GM19239 (cell line): ENCODE measurements at regions not wholly inside any gene's neighbourhood (a gene's known extent, or its start where the extent isn't known, plus 50 kb on each side); places are given as distances from the start of the nearest gene placed in this dataset.
A peak's percentile ranks its signal among the peaks of the same experiment; 100 is the strongest.
"Not testable (repeated sequence)": the region's sequence is repeated elsewhere in the genome, so short reads cannot be mapped to it uniquely, and the experiment has no call there.

Experiments used
- DNase-seq: peaks from one replicate; pipeline ENCODE4 v3.0.0; 2011; ENCODE audit warnings: low spot score; ENCODE audit not compliant: insufficient read length
- FAIRE-seq: peaks from 2 replicates; lab custom pipeline; 2011; peaks lifted over from hg19 to GRCh38; lab: Jason Lieb, UNC

DNA sequence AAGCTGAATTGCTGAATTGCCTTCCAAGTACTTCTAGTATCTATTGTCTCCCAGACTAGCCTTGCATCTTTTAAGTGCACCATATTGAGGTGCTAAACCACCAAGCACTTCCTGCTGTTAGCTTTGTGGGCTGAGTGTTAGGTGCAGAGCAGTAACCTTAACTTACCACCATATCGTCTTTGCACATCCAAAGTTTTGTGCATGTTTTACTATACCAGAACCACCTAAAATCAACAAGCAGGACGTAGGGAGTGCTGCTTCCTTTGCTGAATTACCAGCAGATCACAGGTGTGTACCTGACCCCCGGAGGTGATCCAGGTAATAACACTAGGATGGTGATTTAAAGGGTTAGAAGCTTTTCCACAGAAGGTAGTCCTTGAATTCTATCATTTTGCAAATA lies 359.9 kb upstream of the HNRNPA3 start:
- no peak for DNase-seq
- no peak for FAIRE-seq

DNA sequence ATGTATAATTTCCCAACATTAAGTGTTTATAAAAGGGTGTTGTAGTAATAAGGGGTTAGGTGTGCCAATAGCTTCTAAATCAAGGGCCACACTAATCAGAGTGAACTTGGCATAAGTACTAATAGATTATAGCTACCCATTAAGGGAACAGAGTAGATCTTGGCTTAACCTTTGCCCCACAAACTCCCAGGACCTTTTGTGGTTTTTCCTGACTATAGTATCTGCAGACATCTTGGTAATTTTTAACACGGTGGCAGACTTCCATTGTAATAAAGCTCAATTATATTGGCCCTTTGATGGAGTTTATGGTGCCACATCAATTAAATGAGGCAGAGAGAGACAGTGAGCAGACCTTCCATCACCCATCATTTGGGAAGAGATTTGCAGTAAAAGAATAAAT lies 358.5 kb upstream of the HNRNPA3 start:
- DNase-seq (no peak), FAIRE-seq (no peak)

DNA sequence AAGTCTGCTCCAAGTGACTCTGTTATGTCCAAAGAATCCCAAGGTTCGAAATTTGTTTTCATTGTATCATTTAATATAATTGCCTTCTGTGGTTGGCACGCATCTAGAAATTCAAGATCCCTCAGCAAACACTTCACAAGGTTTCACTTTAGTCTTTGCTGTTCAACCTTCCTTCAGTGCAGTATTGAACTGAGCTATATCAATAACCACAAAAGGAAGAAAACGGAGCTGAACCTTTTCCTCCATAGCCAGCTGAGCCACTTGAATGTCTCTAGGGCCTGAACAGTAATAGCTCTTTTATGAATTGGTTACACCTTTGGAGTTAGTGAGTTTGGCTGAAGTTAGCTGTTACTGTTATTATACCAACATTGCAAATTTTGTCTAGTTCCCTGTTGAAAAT lies 357.7 kb upstream of the HNRNPA3 start:
- DNase-seq, result no peak
- FAIRE-seq, result no peak

DNA sequence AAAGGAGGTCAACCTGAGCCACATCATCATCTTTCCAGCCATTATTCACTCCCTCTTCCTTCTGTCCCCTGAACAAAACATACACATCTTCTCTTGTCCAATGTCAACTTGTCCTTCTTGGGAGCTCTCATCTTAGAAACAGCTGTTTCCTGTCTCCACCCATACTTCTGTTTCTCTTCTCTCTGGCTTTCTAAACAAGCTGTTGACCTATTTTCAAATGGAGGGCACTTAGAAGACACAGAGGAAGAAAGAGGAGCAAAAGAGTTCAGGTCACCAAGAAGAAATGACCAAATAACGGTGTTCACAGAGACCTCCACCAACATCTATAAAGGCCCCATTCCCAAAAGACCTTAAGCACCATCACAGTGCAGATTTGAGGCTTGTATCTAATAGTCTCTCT lies 355.9 kb upstream of the HNRNPA3 start:
- DNase-seq (no peak), FAIRE-seq (no peak)

GRCh38 chr2:176865336-176865735 lies 347.3 kb upstream of the HNRNPA3 start:
- DNase-seq (no peak), FAIRE-seq (no peak)

DNA sequence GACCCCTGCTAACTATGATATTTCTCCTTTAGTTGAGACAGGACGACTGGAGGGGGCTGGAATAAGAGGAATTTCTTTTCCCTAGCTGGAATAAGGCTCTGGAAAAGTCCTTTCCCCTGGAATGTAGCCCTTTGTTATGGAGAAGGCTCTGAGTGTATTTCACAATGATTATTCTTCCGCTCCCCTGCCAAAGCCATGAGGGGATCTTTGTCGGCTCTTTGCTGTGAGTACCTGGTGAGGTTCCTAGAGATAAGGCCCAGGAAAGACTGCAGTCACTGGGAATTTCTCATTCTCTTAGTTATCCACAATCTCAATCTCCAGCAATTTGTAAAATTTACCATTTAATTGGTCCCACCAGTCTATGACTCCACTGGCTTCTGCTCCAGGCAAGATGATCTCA lies 340.2 kb upstream of the HNRNPA3 start:
- no peak for FAIRE-seq

GRCh38 chr2:176873403-176873802 lies 339.2 kb upstream of the HNRNPA3 start:
- DNase-seq, result no peak
- no peak for FAIRE-seq

More for the DNA sequence above, 340.2 kb upstream of the HNRNPA3 start:
- DNase-seq, result no peak

DNA sequence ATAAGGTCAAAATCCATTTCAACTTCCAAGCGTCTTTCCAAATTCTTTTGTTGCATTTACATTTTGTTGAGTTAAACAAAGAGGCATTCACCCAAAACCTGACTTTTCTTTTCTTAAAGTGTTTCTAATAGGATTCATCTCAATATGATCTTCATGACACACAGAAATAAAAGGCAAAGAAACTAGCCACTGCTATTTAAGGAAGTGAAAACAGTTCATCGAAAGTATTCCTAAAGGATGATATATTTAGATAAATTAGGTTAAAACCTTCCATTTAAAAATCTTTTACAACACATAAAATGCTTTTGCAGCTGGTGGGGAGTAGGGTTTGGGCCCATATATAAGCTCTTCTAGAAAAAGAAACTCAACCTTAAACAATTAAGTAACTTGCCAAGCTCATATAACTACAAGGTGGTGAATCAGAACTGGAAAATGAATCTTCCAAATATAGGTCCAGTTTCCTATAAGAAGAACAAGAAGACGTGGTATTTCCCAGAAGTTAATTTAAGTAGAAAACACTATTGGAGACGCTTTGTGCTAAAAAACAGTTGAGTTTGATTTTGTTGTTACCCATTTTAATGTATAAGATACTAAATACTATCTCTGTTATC lies 336.0 kb upstream of the HNRNPA3 start:
- peak; percentile 68 for FAIRE-seq

DNA sequence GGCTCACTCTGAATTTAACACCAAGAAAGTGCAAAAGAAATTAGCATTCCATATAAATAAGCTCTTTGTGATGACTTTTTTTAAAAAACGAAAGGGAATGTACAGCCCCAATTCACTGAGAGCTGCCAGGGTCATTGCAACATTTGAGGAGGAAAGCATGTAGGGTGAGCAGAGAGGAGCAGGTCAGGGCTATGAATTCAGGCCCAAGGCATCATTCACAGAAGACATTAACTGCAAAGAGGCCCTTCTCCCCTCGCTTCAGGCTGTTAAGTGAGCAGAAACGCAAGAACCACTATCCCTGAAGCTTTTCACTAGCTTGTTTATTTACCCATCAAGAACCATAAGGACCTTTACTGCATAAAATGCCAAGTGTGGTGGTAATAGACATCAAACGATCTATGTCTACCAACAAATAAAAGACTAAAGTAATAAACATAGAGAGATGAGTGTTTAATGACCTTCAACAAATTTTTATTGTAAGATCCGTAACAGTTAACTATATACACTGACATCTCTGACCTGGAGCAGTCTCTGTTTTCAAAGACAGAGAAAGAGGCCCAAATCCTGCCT lies 333.1 kb upstream of the HNRNPA3 start:
- FAIRE-seq (no peak), DNase-seq (no peak)

More for the DNA sequence above, 336.0 kb upstream of the HNRNPA3 start:
- no peak for DNase-seq

DNA sequence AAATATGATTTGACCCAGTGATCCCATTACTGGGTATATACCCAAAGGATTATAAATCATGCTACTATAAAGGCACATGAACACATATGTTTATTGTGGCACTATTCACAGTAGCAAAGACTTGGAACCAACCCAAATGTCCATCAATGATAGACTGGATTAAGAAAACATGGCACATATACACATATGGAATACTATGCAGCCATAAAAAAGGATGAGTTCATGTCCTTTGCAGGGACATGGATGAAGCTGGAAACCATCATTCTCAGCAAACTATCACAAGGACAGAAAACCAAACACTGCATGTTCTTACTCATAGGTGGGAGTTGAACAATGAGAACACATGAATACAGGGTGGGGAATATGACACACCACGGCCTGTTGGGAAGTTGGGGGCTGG lies 330.5 kb upstream of the HNRNPA3 start:
- FAIRE-seq, DNase-seq: not testable (repeated sequence)

DNA sequence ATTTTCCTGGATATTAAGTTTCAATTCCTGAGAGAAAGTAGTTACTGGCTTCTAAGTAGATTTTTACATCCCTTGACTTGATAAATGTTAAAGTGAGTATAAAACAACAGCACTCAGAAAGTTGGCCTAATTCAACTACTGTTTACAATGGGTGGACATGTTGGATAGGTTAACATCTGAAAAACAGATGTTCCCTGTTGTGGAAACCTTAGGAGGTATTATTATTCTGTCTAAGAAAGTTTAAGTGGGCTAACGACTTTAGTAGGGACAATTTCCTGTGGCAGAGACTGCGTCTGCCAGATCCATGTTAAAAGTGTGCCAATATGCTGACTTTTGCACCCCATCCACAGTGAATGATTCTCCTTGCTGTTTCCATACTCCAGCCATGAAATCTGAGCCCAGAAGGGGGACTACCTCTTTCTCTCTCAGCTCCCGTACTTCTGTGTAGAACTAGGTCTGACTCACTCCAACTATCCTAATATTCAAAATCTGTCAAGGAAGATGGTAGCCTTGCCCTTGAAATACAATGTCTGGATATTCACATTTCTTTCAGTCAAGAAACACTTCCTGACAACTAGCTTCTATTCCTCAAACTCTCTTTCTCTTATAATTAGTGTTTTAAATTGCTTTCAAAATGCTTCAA lies 327.5 kb upstream of the HNRNPA3 start:
- DNase-seq (no peak), FAIRE-seq (no peak)

DNA sequence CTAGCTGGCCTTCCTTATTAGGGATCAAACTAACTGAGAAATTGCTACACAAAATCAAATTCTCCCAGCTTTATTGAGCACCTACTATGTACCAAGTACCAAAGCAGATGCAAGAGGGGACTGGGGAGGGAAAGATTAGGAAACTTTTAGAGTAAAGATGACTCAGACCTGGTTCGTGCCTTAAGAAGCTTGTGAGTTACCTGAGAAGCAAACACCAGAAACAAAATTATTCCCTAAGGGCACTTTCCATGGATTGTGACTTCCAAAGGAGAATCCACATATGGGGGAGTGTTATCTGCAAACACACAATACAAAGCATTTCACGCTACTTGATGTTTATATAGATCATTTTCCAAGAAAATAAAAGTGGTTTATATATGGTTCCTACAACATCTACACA lies 326.9 kb upstream of the HNRNPA3 start:
- DNase-seq (no peak), FAIRE-seq (no peak)

DNA sequence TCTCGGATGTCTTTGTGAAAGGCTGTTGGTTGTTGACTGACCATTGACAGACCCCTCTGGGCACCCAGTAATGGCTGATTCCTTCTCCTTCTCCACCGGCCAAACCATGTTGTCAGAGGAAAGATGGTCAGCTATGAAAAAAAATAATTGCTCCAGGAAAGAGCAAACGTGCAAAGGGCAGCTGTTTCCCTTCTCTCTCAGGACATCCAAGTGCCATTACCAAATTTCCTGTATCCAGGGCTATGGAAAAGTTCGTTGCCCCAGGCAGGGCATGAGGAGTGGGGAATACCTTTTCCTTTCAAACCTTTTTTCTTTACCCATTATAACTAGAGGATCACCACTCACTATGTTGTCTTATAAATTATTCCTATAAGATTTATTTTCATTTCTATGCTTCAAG lies 321.5 kb upstream of the HNRNPA3 start:
- DNase-seq (no peak), FAIRE-seq (no peak)

DNA sequence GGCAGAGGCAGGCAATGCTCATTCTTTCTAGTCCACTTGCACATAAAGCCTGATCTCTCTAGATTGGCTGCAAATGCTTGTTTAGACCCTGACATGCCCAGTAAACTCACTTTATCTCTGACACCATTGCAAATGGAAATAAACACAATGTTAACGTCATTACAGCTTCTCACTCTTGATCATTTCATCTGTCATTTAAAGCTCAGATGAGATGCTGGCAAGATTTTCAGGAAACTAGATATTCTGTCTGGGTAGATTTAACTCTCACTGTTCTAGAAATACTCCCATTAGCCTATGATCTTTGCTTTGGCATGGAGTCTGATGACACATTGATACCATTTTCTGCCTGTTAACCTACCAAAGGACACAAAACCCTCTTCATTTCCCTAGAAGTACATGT lies 320.7 kb upstream of the HNRNPA3 start:
- no peak for DNase-seq
- no peak for FAIRE-seq

- no peak for DNase-seq
- no peak for FAIRE-seq
Measured at GRCh38 chr2:176892676-176893226, 319.8 kb upstream of the HNRNPA3 start.

GRCh38 chr2:176895158-176895557 lies 317.4 kb upstream of the HNRNPA3 start:
- DNase-seq (no peak), FAIRE-seq (peak; percentile 54)

DNA sequence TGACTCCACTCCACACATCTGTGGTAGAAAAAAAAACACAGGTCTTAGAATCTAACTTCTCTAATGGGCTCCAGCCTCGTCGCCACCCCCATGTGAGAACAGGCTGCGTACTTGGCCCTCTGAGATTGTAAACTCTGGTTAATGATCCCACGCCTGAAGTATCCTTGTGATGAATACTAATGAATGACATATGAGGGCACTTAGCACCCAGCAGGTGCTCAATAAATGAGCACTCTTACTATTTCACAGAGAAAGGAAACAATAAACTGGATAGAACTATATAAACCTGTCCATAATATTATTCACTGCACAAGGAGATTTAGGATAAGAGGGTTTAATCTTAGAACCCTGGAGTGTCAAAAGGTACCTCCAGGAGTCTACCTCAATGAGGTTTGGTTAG lies 310.1 kb upstream of the HNRNPA3 start:
- FAIRE-seq, result no peak
- DNase-seq, result no peak

DNA sequence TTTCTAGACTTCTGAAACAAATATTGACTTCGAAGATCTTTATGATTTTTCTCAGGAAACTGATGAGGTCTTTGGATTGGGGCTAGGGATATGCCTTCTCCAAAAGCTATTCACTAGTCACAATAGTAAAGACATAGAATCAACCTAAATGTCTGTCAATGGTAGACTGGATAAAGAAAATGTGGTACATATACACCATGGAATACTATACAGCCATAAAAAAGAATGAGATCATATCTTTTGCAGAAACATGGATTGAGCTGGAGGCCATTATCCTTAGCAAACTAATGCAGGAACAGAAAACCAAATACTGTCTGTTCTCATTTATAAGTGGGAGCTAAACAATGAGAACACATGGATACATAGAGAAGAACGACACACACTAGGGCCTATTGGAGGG lies 308.5 kb upstream of the HNRNPA3 start:
- FAIRE-seq, DNase-seq: not testable (repeated sequence)

DNA sequence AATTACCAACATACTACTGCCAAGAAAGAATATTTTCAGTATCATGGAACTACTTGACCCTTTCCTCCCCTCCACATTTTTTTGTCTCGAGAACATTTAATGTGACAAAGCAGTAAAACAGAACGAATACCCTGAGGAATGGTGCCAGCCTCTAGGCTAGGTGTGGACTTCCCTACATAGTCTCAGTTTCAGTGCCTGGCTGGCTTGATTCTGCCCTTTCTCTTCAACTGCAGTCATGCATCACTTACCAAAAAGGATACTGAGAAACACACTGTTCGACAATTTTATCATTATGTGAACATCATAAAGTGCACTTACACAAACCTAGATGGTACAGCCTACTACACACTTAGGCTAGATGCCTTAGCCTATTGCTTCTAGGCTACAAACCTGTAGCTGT lies 305.3 kb upstream of the HNRNPA3 start:
- FAIRE-seq, result no peak
- DNase-seq, result no peak

GRCh38 chr2:176910828-176911227 lies 301.8 kb upstream of the HNRNPA3 start:
- DNase-seq (no peak), FAIRE-seq (no peak)

- no peak for FAIRE-seq
- DNase-seq, result no peak
Measured at GRCh38 chr2:176913955-176914354, 298.6 kb upstream of the HNRNPA3 start.

- no peak for DNase-seq
- FAIRE-seq, result no peak
Measured at GRCh38 chr2:176914371-176914770, 298.2 kb upstream of the HNRNPA3 start.
